COR-L47 (cell line): ENCODE measurements at regions not wholly inside any gene's neighbourhood (a gene's known extent, or its start where the extent isn't known, plus 50 kb on each side); places are given as distances from the start of the nearest gene placed in this dataset.
"Not testable (repeated sequence)": the region's sequence is repeated elsewhere in the genome, so short reads cannot be mapped to it uniquely, and the experiment has no call there.

Experiments
- DNase-seq: peaks from one replicate; lab custom pipeline; 2025; lab: John Stamatoyannopoulos, UW

DNA sequence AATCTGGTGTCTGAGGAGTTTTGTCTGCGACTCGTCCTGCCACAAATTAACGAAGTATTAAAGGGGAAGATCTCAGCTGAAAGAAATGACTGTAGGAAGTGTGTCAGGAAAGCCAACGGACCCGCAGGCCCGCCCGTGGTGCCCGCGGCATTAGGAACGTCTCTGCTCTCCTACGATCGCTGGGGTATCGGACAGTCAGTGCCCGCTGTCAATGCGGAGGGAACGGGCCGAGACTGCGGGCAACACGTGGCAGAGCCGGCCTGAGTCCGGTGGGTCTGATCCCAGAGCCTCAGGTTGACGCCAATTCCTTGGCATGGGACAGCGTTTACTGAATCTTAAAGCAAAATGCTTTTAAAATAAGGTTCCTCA lies 128.7 kb downstream of the KBTBD2 start:
- no peak for DNase-seq

DNA sequence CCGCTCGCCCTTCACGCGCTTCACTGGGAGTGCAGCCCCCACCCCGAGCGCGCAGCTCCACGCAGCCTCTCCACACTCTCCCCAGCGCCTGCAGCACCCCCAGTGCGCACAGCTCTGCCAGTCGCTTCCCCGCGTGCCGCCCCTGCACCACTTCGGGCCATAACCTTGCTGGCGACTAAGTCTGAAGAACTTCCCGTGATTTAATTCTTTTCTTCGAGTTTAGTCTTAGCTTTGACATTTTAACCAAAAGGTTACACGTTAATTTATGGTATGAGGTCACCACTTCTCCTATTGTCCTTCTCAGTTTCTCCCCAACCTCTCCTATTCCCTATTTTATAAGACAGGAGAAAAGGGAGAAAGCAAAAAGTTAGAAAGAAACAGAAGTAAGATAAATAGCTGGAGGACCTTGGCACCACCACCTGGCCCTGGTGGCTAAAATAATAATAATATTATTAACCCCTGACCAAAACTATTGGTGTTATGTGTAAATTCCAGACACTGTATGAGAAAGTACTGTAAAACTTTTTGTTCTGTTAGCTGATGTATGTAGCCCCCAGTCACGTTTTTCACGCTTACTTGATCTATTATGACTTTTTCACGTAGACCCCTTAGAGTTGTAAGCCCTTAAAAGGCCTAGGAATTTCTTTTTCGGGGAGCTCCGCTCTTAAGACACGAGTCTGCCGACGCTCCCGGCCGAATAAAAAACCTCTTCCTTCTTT lies 129.2 kb downstream of the KBTBD2 start:
- not testable (repeated sequence) for DNase-seq

DNA sequence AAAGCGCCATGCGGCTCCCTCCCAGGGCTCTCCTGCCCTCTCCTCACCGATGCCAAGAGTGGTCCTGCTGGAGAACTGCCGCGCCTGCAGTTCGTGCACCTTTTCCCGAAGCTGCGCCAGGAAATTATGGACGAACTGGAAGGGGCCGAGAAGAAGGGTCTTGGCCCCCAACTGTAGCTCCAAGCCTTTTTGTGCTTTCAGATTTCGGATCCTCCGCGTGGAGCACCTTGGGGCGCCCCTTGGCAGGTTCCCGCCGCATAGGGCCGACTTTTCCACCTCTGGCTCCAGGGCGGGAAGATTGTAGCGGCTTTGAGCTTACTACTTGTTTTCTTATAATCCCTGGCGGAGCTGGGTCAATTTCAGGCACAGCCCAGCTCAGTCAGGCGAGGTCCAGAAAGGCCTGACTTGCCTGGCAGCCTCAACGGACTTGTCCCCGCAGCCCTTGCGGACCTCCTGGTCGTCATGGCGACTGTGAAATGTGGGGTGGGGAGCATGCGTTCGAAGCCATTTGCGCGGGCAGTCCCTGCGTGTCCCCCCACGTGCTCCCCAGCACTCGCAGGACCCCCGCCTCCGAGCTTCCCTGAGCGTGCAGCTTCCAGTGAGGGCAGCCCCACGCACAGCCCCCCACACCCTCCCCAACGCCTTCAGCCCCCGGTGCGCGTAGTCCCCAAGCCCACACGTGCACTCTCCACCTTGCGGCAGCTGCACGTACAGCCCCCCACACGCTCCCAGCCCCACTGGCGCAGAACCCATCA lies 129.9 kb downstream of the KBTBD2 start:
- DNase-seq: no peak

DNA sequence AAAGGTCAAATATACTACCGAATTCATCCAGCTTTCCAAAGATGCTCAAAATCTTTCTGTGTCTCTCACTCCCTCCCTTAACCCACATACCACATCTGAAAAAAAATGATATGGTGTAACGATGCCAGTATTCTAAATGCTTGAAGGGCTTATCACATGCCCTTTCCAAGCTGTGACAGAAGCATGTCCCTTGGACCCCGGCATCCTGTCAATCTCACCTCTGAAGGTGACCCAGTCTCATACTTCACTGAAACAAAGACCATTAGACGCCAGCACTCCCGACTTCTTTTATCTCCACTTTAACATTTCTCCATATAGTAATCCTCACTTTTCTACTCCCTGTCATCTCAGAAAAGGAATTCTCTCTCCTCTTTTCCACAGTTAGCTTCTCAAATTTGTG lies 130.8 kb downstream of the KBTBD2 start:
- DNase-seq: not testable (repeated sequence)

DNA sequence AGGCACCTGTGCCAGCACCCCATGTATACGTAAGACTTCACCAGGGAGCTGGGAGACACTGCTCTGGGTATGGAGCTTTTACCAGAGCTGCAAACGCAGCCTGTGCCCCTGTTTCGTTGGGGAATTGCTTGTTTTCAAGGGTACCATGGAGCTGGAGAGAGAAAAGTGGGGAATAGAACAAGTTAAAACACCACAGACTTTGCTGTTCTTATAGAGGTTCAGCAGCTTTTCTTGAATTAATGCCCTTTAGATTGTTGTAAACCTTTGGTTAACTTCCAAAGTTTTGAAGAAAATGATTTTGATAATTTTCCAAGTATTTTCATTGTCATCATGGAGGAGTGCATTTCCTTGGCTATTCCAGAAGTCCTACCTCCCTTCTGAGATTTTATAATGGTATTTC lies 131.7 kb downstream of the KBTBD2 start:
- DNase-seq: not testable (repeated sequence)

DNA sequence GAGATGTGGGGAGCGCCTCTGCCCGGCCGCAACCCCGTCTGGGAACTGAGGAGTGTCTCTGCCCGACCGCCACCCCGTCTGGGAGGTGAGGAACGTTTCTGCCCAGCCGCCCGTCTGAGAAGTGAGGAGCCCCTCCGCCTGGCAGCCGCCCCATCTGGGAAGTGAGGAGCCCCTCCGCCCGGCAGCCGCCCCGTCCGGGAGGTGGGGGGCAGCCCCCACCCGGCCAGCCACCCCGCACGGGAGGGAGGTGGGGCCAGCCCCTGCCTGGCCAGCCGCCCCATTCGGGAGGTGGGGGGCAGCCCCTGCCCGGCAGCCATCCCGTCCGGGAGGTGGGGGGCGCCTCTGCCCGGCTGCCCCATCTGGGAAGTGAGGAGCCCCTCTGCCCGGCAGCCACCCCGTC lies 137.7 kb downstream of the KBTBD2 start:
- DNase-seq: not testable (repeated sequence)

DNA sequence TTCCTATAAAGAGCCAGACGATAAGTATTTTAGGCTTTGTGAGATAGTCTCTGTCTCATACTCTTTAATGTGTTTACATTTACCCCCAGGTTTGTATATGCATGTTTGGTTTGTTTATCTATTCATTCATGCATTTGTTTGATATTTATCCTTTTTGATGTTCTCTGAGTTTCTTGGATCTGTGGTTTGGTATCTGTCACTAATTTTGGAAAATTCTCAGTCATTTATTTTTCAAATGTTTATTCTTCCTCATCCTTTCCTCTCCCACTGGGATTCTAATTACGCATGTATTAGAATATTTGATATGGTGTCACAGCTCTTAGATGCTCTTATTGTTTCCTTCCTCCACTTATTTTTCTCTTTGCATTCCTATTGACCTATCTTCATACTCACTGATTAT lies 143.2 kb downstream of the KBTBD2 start:
- not testable (repeated sequence) for DNase-seq

DNA sequence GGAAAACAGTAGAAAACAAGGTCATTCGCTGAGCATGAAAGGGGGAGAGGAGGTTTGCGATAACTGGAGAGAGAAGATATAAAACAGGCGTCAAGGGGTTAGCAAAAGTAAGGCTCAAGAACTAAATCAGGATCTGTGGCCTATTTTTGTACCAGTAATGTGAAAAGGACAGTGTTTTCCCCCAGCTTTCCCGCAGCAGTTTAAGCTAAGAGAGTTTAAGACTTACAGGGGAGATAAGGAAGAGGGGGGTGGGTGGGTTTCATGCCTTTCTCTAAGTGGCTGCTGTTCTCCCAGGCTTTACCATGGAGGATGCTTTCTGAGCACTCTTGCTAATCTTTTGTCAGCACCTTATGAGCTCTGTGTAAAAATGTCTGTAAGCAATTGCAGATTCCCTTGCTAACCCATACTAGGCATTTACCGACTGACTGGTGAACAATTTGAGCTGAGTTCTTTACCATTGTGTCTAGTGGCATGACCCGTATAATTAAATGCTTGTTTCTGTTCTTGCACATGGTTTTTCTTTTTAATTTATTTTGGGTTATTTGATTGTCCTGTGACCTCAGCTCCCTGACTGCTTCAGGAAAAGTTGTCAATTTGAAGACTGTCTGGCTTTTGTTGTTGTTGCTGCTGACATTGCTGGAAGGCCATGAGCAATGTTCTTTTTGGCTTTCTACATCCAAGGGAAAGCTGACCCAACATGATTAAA lies 144.0 kb downstream of the KBTBD2 start:
- DNase-seq: not testable (repeated sequence)

DNA sequence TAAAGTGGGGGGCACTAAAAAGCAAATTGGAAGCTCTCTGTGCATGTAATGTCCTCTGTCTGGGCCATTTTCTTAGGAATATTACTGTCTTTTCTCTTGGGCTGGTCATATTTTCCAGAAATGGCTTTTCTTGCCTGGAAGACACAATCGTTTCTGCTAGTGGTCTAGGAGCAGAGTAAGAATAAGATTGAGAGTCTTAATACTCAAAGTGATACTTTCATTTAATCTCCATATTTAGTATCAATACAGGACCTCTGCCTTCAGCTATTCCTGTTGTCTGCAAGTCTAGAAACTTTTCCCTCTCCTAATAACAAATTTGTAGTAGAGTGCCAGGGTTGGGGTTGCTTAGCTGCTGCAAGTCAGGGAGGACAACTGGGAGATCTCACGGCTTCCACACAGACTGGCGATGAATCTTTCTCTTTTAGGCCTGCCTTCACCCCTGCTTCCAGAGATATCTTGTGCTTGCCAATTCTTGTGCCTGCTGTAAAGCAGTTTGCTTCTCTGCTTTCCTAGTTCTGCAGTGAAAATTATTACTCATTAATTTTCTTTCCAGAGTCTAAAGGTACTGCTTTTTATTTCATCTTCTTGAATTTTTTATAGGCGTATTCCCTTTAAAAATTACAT lies 149.6 kb downstream of the KBTBD2 start:
- DNase-seq: not testable (repeated sequence)

DNA sequence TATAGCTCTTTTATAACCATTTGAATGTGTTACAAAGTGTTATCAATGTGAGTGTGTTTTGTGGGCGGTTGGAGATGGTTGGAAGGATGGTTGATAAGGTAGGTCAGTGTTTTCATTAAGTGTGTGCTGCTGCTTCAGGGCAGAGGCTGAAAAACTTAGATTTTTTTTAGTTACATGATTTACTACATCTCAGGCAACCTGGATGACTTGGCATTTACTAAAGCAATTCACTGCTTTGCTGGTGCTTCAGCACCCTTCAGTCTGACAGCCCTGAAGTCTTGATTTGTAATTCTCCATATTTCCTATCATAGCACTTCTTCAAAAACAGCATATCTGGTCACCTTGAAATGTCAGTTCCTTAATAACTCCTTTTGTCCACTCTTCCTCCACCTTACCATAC lies 151.8 kb downstream of the KBTBD2 start:
- DNase-seq: not testable (repeated sequence)

DNA sequence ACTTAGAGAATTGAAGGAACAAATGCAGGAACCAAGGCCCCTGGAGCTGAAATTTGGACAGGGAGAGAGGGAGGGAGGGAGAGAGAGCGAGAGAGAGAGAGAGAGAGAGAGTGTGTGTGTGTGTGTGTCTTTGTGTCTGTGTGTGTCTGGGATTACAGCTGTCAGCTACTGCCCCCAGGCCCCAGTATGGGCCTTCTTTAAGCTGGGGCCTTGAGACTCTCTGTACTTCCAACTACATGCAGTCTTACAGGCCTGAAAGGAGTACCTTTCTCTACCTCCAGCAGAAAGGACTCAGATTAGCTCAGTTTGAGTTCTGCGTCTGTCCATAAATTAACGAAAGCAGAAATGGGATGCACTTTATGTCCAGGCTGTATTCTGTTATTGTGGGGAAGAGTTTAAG lies 153.2 kb downstream of the KBTBD2 start:
- not testable (repeated sequence) for DNase-seq

DNA sequence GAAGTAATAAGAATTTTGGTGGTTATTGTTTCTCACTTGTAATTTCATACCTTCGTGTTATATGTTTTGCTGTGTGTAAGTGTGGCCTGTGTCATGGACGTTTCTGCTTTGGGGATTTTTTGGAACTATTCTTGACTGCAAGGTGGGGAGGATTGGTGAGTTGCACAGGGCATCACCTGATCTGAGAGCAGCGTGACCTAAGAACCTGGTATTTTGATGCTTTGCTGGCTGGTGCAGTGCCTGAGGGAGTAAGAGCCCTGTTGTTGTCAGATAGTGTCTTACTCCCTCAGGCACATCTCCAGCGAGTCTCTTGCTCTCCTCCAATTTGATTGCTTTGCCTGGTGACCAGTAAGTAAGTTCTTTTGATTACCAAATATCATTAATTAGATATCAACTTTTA lies 158.8 kb downstream of the KBTBD2 start:
- not testable (repeated sequence) for DNase-seq

DNA sequence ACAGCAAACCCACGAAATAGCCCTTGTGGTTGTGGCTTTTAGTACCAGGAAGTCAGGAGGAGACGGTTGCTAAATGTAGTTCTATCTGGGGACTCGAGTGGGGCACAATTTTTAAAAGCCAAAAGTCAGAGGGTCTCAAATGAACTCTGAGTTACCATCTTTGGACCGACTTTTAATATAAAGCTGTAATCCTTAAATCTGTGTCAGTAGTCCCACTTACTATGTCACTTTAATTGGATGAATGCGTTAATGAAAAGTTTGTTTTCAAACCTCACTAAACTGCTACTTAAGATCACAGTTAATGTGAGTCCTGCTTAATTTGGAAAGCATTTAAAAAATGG lies 162.3 kb downstream of the KBTBD2 start:
- not testable (repeated sequence) for DNase-seq

DNA sequence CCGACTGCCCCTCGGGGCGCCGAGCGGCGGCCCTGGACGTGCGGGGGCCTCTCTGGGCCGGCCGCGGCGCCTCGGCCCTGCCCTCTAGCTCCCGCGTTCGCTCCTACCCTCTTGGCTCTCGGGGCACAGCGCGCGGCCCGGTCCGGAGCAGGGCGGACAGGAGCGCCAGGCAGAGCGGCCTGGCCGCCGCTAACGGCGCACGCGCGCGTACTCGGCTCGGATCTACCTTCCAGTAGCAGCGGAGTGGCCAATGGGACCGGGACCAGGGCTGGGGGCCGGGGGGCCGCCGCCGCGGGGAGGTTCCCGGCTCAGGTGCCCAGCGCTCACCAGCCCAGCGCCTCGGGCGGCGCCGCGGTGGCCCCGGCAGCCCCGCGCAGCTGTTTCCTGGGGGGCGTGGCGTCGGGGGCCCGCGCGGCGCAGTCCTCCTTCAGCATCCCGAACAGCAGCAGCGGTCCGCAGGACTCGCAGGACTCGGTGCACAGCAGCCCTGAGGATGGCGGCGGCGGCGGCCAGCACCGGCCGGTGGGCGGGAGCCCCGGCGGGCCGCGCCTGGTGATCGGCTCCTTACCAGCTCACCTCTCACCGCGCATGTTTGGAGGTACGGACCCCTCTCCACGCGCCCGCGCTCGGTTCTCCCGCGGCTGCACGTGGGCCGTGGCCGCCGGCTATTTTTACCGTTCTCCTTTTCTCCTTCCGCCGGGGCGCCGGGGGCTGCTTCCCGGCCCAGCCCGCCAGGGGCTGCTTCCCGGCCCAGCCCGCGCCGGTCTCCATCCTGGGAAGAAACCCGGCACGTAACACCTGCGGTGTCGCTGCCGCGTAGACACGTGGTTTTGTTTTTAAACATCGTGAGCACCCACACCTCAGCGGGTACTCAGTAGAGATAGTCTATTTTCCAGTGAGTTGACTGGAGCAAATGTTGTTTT lies 162.9 kb downstream of the KBTBD2 start:
- peak; percentile 76 for DNase-seq

DNA sequence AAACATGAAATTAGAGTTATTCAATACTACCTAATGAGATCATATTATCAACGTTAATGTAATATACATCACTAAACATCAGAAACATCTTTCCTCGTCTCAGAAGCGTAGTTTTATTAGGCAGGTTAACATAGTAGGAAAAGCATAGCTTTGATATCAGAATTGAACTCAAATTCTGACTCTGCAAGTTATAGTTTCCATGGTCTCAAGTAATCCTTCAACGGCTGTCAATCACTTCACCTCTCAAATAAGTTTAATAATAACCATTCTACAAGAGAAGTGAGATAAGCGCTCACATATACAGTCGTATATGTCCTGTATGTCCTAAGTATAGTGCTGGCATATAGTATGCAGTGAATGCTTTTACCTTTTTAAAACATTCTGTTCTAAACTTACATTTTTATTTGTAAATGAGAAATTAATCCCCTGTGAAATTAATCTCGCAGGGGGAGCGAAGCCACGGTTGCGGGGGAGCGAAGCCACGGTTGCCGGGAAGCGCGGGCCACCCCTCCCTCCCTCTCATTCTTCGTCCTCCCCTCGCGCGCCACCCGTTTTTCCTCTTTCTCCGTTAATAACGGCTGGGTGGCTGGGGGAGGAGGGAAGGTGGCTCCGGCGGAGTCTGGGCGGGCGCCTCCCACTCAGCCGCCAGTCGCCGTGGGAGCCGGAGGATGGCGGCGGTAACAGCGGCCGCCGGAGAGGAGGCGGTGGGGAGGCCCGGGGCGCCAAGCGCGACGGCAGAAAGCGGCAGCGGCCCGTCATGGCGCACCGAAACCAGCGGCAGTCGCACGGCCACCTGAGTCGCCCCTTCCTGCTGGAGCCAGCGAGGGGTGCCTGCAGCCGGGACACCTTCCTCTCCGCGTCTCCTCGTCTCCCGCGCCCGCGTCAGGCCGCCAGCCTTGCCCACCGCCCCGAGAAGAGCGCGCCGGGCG lies 163.8 kb downstream of the KBTBD2 start:
- DNase-seq: peak; percentile 8

DNA sequence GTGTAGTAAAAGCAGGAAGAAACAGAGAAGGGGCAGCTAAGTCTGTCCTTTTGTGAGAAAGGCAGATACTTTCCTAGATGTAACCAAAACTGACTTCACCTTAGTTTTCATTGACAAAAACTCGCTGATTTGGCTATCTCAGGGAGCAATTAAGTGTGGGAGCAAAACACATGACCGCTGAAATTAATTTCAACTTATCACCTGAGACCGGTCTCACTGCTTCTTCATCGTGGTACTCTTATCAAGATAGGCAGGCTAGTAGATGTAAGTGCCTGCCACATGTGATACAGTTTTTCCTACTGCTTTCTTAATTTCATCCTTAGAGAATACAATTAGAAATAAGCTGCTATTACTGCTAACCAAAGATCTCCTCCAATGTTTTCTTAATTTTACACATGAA lies 168.7 kb downstream of the KBTBD2 start:
- DNase-seq: not testable (repeated sequence)

DNA sequence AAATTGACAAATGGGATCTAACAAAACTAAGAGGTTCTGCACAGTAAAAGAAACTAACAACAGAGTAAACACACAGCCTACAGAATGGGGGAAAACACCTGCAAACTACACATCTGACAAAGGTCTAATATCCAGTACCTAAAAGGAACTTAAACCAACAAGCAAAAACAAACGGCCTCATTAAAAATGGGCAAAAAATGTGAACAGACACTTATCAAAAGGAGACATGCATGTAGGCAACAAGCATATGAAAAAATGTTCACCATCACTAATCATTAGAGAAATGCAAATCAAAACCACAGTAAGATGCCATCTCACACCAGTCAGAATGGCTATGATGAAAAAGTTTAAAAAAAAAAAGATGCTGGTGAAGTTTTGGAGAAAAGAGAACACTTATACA lies 197.4 kb downstream of the KBTBD2 start:
- DNase-seq: no peak

DNA sequence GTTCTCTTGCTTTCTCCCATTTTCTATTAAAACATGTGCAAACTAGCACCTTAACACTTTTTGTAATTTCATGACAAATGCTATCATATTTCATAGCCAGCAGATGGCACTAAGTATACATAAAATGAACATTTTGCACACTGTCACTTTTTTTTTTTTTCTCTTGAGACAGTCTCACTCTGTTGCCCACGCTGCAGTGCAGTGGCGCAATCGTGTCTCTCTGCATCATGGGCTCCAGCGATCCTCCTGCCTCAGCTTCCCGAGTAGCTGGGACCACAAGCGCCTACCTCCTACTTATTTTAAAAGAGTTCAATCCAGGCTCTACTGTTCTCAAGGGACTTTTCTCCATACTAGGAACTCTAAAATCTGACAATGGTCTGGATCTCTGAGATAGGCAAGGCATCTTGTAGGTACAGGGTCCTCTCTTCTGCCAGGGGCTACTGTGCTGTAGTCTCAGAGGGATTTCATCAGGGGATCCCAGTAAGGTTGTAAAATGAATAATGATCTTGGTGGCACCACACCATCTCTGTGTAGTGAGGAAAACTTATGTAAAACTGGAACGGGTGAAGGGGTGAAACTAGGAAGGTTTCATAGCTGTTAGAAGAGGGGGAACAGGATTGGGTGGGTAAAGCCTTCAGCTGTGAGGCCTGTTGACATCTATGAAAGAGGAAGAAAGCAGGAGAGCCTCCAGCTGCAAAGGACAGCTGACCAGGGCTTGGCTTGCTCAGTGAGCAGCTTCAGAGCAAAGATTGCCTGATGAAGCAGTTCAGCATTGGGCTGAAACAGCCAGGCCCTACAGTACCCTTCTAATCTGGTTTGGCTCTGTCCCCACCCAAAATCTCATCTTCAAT lies 196.9 kb downstream of the AVL9 start:
- peak; percentile 14 for DNase-seq

DNA sequence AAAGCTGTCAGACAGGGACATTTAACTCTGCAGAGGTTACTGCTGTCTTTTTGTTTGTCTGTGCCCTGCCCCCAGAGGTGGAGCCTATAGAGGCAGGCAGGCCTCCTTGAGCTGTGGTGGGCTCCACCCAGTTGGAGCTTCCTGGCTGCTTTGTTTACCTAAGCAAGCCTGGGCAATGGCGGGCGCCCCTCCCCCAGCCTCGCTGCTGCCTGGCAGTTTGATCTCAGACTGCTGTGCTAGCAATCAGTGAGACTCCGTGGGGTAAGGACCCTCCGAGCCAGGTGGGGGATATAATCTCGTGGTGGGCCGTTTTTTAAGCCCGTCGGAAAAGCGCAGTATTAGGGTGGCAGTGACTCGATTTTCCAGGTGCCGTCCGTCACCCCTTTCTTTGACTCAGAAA lies 192.8 kb downstream of the AVL9 start:
- DNase-seq: not testable (repeated sequence)

DNA sequence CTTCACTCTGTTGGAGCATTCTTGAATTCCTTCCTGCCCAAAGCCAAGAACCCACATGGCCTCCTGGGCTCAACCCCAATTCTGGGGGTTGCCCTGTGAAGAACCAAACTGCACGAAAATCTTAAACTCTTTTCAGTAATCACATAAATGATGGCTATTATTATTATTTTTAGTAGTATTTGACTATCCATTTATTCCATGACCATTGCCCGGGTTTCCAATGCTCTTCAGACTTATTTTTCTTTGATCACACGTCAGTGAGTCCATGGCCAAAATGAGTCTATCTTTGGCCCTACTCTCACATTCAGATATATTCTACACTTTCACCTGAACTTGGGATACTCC lies 185.9 kb downstream of the AVL9 start:
- DNase-seq: no peak
